HL-60 (cell line): ENCODE measurements at regions not wholly inside any gene's neighbourhood (a gene's known extent, or its start where the extent isn't known, plus 50 kb on each side); places are given as distances from the start of the nearest gene placed in this dataset.

Experiments
- DNase-seq, 2 experiments: peaks; one replicate each; pipeline ENCODE4 v3.0.0-alpha.2; 2010 to 2020; ENCODE audit warnings: low read depth in 1 of 2, low spot score in 1 of 2
- H3K27ac ChIP-seq: fragments of 250-450 bp; sonication (Bioruptor Pico); replicated peaks from 2 replicates; pipeline ENCODE4 v1.5.1; 2020; ENCODE audit warnings: mild to moderate bottlenecking, moderate library complexity
- H3K27me3 ChIP-seq: fragments of 250-450 bp; sonication (Bioruptor Pico); 2 replicates; pipeline ENCODE4 v1.5.1; 2021; ENCODE audit warnings: mild to moderate bottlenecking, moderate library complexity; ENCODE audit not compliant: insufficient read depth, poor library complexity, severe bottlenecking
- H3K4me3 ChIP-seq: replicated peaks from 2 replicates; pipeline ENCODE4 v1.5.1; 2011; ENCODE audit warnings: mild to moderate bottlenecking, control low read depth, low read length; ENCODE audit not compliant: insufficient read depth
- CTCF ChIP-seq: IDR thresholded peaks from one replicate; pipeline ENCODE4 v1.5.1; 2011; ENCODE audit warnings: low read length, control low read depth, inconsistent platforms; ENCODE audit not compliant: insufficient read depth
- GABPA ChIP-seq: IDR thresholded peaks from 2 replicates; pipeline ENCODE4 v1.6.1; 2012; ENCODE audit warnings: low read depth
- POLR2AphosphoS5 ChIP-seq: IDR thresholded peaks from 2 replicates; pipeline ENCODE4 v1.6.1; 2012; ENCODE audit warnings: low read depth
- REST ChIP-seq: IDR thresholded peaks from 2 replicates; pipeline ENCODE4 v1.6.1; 2012; ENCODE audit warnings: low read depth; ENCODE audit not compliant: insufficient replicate concordance
- SPI1 ChIP-seq: IDR thresholded peaks from 2 replicates; pipeline ENCODE4 v1.6.1; 2012; ENCODE audit warnings: low read depth, mild to moderate bottlenecking, borderline replicate concordance

- TF ChIP-seq CTCF (no peak), POLR2AphosphoS5 (no peak), REST (no peak), GABPA (no peak), SPI1 (no peak)
- DNase-seq, result no peak
- H3K27me3 ChIP-seq, result no peaks in the 10 kb centered on the region
- H3K27ac ChIP-seq, result no peak overlapping the region
- H3K4me3 ChIP-seq, result no peak overlapping the region
These were observed 768.7 kb upstream of the NRSN1 start for GRCh38 chr6:23357185-23357766.

GRCh38 chr6:23365732-23366131 lies 760.3 kb upstream of the NRSN1 start:
- Histone ChIP-seq H3K4me3 (no peak overlapping the region), H3K27ac (no peak overlapping the region), H3K27me3 (no peaks in the 10 kb centered on the region)
- no peak for DNase-seq
- TF ChIP-seq GABPA, result no peak
- no peak for TF ChIP-seq CTCF
- TF ChIP-seq SPI1, result no peak
- TF ChIP-seq REST, result no peak
- TF ChIP-seq POLR2AphosphoS5, result no peak

GRCh38 chr6:23367311-23367710 lies 758.7 kb upstream of the NRSN1 start:
- DNase-seq, result no peak
- no peak for TF ChIP-seq REST
- no peak for TF ChIP-seq CTCF
- TF ChIP-seq POLR2AphosphoS5, result no peak
- no peak for TF ChIP-seq SPI1
- H3K4me3 ChIP-seq, result no peak overlapping the region
- H3K27me3 ChIP-seq, result no peaks in the 10 kb centered on the region
- H3K27ac ChIP-seq, result no peak overlapping the region
